BE2C (cell line): ENCODE measurements at regions not wholly inside any gene's neighbourhood (a gene's known extent, or its start where the extent isn't known, plus 50 kb on each side); places are given as distances from the start of the nearest gene placed in this dataset.
A peak's percentile ranks its signal among the peaks of the same experiment; 100 is the strongest.
"Not testable (repeated sequence)": the region's sequence is repeated elsewhere in the genome, so short reads cannot be mapped to it uniquely, and the experiment has no call there.

Experiments
- DNase-seq: peaks from one replicate; pipeline ENCODE4 v3.0.0-alpha.2; 2020
- H3K27me3 ChIP-seq: fragments of 250-450 bp; sonication (Bioruptor Pico); 2 replicates; pipeline ENCODE4 v1.5.1; 2020; ENCODE audit warnings: mild to moderate bottlenecking
- H3K36me3 ChIP-seq: fragments of 250-450 bp; sonication (Bioruptor Pico); 2 replicates; pipeline ENCODE4 v1.5.1; 2020; ENCODE audit warnings: mild to moderate bottlenecking
- H3K4me1 ChIP-seq: fragments of 250-450 bp; sonication (Bioruptor Pico); 2 replicates; pipeline ENCODE4 v1.5.1; 2020
- H3K4me3 ChIP-seq: 2 replicates; pipeline ENCODE4 v1.5.1; 2011; ENCODE audit warnings: low read depth, low read length
- H3K9me3 ChIP-seq: fragments of 250-450 bp; sonication (Bioruptor Pico); 2 replicates; pipeline ENCODE4 v1.5.1; 2020
- TF ChIP-seq, protein P1 (sequence below): IDR thresholded peaks from 2 replicates; pipeline ENCODE4 v1.5.1; 2012; ENCODE audit warnings: mild to moderate bottlenecking, low read depth, low read length

DNA sequence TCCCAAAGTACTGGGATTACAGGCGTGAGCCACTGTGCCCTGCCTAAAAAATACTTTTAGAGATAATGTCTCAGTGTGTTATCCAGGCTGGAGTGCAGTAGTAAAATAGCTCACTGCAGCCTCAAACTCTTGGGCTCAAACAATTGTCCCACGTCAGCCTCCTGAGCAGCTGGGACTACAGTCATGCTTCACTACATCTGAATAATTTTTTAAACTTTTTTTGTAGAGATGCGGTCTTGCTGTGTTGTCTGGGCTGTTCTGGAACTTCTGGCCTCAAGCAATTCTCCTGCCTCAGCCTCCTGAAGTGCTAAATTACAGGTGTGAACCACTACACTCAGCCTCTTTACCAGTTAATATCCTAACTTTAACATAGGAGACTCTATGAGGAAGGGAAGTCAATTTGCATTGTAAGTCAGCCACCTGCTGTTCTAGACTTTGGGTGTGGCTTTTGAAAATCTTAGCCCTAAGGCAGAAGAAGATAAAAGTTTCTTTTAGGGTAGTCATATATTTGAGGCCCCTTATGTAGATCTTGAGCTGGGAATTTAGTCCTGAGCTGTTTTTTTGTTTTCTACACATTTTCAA is 78.2 kb upstream of the RASGRP1 start:
- peaks cover 5% of the 10 kb centered on the region for H3K27me3 ChIP-seq
- H3K36me3 ChIP-seq: no peaks in the 10 kb centered on the region
- no peak overlapping the region for H3K4me3 ChIP-seq
- H3K4me1 ChIP-seq: no peaks in the 10 kb centered on the region
- no peaks in the 10 kb centered on the region for H3K9me3 ChIP-seq
- DNase-seq: no peak
- TF ChIP-seq, protein P1, sequence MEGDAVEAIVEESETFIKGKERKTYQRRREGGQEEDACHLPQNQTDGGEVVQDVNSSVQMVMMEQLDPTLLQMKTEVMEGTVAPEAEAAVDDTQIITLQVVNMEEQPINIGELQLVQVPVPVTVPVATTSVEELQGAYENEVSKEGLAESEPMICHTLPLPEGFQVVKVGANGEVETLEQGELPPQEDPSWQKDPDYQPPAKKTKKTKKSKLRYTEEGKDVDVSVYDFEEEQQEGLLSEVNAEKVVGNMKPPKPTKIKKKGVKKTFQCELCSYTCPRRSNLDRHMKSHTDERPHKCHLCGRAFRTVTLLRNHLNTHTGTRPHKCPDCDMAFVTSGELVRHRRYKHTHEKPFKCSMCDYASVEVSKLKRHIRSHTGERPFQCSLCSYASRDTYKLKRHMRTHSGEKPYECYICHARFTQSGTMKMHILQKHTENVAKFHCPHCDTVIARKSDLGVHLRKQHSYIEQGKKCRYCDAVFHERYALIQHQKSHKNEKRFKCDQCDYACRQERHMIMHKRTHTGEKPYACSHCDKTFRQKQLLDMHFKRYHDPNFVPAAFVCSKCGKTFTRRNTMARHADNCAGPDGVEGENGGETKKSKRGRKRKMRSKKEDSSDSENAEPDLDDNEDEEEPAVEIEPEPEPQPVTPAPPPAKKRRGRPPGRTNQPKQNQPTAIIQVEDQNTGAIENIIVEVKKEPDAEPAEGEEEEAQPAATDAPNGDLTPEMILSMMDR: no peak

DNA sequence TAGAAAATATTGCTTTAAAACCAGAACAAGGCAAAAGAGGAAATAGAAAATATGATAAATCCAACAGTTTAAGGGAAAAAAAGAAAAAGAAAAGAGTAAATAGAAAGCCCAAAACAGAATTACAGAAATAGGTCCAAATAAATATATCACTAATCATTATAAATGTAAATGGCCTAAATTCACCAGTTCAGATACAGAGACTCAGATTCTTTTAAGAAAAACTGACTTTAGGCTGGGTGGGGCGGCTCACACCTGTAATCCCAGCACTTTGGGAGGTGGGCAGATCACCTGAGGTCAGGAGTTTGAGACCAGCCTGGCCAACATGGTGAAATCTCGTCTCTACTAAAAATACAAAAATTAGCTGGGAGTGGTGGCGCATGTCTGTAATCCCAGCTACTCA is 79.7 kb upstream of the RASGRP1 start:
- not testable (repeated sequence) for H3K36me3 ChIP-seq, H3K4me1 ChIP-seq, H3K9me3 ChIP-seq, DNase-seq, H3K4me3 ChIP-seq, H3K27me3 ChIP-seq

DNA sequence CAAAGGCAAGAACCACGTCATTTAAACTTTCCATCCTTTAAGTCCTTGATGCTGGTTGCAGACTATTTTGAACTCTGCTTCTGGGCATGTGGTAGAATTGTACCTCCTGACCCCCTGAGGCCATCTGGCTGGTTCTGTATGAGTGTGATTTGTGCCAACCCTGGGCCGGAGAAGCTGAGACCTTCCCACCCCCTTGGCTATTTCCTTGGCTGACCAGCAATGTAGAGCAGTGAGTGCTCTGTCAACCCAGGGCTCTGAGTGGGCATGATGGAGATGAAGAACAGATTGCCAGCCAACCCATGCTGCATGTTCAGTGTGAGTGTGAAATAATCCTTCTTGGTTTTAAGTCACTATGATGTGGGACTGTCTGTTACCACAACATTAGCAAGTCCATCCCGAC is 82.1 kb upstream of the RASGRP1 start:
- no peaks in the 10 kb centered on the region for H3K36me3 ChIP-seq
- TF ChIP-seq, protein P1: no peak

DNA sequence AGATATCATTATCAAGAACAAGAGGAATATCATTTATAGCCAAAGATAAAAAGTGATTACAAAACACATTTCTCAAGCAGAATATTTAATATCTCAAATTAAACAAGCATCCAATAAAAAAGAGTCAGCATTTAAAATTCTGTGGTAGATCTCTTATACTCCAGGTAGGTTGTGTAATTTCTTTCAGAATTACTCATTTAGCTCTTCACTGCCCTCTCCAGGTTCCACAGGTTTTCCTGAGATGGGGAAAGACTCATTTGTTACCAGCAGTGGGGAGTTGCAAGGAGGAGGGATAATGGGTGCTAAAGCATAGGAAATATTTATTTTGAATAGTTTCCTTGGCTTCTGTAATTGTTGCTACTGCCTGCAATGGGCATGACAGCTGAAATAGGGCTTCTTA is 83.1 kb upstream of the RASGRP1 start:
- Histone ChIP-seq H3K36me3 (no peaks in the 10 kb centered on the region), H3K4me1 (no peaks in the 10 kb centered on the region), H3K27me3 (peaks cover 11% of the 10 kb centered on the region), H3K4me3 (no peak overlapping the region), H3K9me3 (no peaks in the 10 kb centered on the region)
- no peak for DNase-seq
- TF ChIP-seq, protein P1: peak; percentile 9; the same call in 1 of the 2 replicates

More for the DNA sequence above, 82.1 kb upstream of the RASGRP1 start:
- no peaks in the 10 kb centered on the region for H3K9me3 ChIP-seq
- no peak for DNase-seq
- H3K4me1 ChIP-seq: no peaks in the 10 kb centered on the region
- H3K27me3 ChIP-seq: peaks cover 11% of the 10 kb centered on the region
- H3K4me3 ChIP-seq: no peak overlapping the region

DNA sequence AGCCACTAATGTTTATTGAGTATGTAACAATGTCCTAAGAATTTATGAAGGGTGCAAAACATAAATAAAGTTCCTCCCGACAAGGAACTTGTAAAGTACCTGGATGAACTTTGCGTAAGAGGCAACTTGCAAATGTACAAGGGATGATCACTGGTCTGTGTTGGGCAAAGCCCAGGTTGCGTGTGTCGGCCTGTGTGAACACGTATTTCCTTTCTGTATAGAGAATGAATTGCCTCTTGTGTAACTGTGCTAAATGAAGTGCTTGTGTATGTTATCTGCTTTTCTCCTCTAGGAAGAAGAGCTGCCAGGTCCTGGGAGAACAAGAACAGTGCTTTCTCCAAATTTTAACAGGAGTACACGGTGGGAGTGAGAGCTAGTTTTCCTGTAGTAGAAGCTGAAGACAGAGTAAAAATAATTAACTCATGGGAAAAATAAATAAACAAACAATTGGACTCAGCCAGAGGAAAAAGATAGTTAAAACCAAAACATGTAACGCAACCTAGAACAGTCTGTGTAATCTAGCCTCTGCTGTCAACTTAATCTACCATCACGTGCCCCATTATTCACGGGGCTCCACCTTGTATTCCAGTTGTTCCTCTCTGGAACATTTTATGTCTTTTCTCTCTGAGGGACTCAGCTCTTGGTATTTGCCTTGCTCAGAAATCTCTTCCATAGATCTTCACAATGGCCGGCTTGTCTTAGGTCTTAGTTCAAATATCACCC is 83.7 kb upstream of the RASGRP1 start:
- Histone ChIP-seq H3K36me3 (no peaks in the 10 kb centered on the region), H3K27me3 (peaks cover 11% of the 10 kb centered on the region), H3K4me1 (no peaks in the 10 kb centered on the region), H3K4me3 (no peak overlapping the region), H3K9me3 (no peaks in the 10 kb centered on the region)
- no peak for DNase-seq
- TF ChIP-seq, protein P1: no peak

DNA sequence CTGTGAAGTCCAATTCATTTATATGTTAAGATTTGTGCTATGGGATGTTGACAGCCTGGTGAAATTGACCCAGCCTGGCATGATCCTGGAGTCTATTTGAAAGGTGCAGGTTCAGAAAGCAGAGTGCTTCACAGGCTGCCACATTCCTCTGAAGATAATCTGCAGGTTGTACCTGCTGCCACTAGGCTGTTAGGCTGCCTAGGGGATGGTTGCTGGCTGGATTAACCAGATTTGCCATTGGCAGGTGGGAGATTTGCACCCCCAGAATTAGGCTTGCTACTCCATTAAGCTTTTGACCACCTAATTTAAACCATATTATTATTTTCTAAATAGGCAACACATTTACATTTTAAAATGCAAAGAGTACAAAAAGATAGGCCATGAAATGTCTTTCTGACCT is 85.8 kb upstream of the RASGRP1 start:
- Histone ChIP-seq H3K36me3 (no peaks in the 10 kb centered on the region), H3K4me3 (no peak overlapping the region), H3K4me1 (no peaks in the 10 kb centered on the region), H3K27me3 (peaks cover 11% of the 10 kb centered on the region), H3K9me3 (no peaks in the 10 kb centered on the region)
- TF ChIP-seq, protein P1: no peak
- DNase-seq: no peak
